ENCODE measurements at regions not wholly inside any gene's neighbourhood (a gene's known extent, or its start where the extent isn't known, plus 50 kb on each side); places are given as distances from the start of the nearest gene placed in this dataset.

- TF ChIP-seq CTCF (IDR thresholded peaks at IDR 0.05; ENCODE audit: poor library complexity) (no peak), EZH2 (IDR thresholded peaks at IDR 0.05; ENCODE audit: borderline replicate concordance) (no peak), EZH2phosphoT487 (IDR thresholded peaks at IDR 0.05; ENCODE audit: low read depth, severe bottlenecking, unreplicated experiment) (no peak)
Observed at GRCh38 chr13:89869312-89869711, 1478.2 kb upstream of the MIR17HG start.
